ENCODE measurements at regions not wholly inside any gene's neighbourhood (a gene's known extent, or its start where the extent isn't known, plus 50 kb on each side); places are given as distances from the start of the nearest gene placed in this dataset.

GRCh38 chr2:16394072-16394985, 271.3 kb downstream of the CYRIA start:
- TF ChIP-seq CTCF (IDR thresholded peaks at IDR 0.05), result no peak
- TF ChIP-seq POLR2A (IDR thresholded peaks at IDR 0.05), result no peak
